GM18868 (cell line): ENCODE measurements at regions not wholly inside any gene's neighbourhood (a gene's known extent, or its start where the extent isn't known, plus 50 kb on each side); places are given as distances from the start of the nearest gene placed in this dataset.

ENCODE experiments used
- ATAC-seq: cut with Tn5 transposase; IDR thresholded peaks from one replicate; pipeline ENCODE4 v1.9.1; 2021; ENCODE audit warnings: mild to moderate bottlenecking, moderate library complexity; ENCODE audit not compliant: unreplicated experiment

DNA sequence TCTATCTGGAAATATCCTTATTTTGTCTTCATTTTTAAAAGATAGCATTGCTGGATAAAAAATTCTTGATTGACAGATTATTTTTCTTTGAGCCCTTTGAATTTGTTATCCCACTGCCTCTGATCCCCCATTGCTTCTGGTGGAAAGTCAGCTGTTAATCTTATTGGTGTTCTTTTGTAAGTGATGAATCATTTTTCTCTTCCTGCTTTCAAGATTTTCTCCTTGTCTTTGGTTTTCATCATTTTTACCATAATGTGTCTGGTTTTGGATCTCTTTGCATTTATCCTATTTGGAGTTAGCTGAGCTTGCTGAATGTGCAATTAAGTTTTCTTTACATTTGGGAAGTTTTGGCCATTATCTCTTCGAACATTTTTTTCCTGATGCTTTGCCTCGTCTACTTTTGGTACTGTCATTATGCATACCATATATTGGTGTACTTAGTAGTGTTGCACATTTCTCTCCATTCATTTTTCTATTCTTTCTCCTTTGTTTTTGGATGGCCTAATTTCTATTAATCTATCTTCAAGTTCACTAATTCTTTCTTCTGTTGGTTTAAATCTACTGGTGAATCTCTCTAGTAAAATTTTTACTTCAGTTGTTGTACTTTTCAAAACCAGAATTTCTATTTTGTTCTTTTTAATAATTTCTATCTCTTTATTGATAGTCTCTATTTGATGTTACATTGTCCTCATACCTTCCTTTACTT, 440.0 kb upstream of the PROK2 start:
- ATAC-seq = no peak

- no peak for ATAC-seq
Measured at GRCh38 chr3:72223628-72224027, 438.7 kb upstream of the PROK2 start.

DNA sequence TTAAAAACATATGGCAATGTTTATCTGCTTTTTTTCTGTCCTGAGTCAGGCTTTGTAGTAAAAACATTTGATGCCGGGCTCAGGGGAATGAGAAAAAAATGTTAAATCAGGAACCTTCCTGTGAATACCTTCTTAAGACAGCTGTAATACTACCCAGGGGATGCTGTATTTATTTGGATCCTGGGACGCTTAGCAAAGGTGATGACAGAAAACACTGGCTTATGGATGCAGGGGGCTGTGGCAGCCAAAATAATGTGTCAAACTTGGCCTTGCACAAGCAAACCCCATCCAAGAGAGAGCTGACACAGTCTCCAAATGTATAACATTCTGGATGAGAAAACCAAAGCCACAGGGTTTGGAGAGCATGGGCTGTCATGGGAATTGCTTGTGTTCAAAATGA, 438.2 kb upstream of the PROK2 start:
- ATAC-seq = no peak

GRCh38 chr3:72222410-72222809, 437.5 kb upstream of the PROK2 start:
- no peak for ATAC-seq

DNA sequence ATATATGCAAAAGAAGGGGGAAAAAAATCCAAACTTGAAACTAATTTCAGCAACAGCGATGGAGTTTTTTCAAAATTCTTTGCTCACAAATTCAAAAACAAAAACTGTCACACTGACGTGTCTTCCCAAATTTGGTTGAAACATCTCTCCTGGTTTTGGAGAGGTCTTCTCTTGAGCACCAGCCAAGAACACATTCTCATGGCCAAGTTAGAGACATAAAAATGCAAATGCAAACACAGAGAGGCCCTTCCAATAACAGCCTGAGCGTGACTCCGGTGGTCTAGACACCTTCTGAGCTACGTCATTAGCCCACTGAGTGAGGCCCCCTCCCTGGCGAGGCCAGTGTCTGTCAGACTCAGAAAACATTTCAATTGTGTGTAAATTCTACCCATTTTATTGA, 436.0 kb upstream of the PROK2 start:
- no peak for ATAC-seq

DNA sequence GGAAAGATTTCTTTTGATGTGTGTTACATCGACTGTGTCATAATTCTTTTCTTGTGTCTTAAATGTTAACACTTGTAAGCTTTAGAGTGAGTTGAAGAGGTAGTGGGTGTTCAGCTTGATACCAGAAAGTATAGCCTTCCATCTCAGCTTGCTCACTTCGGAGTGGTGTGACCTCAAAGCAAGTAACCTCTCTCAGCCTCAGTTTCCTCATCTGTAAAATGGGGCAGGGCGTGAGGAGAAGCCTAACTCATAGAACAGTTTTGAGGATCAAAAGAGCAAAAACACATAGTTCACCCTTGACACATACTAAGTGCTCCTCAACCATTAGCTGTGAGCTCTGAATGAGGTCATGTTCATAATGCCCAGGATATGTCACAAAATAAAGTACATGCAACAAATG, 434.8 kb upstream of the PROK2 start:
- ATAC-seq = no peak

DNA sequence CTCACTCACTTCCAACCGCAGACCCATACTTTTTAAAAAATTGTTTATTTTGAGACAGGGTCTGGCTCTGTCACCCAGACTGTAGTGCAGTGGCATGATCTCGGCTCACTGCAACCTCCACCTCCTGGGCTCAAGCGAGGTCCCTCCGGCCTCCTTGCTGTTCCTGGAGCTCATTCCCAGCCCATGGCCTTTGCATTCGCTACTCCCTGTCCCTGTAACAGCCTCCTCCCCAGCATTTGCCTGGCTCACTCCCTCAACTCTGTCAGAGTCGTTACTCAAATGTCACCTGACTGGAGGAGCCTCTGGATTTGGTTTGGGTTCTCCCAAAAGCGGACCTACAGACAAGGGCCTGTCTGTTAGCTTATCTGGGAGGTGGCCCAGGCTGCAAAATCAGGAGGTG, 432.6 kb upstream of the PROK2 start:
- no peak for ATAC-seq

- no peak for ATAC-seq
Measured at GRCh38 chr3:72214066-72214951, 429.4 kb upstream of the PROK2 start.

DNA sequence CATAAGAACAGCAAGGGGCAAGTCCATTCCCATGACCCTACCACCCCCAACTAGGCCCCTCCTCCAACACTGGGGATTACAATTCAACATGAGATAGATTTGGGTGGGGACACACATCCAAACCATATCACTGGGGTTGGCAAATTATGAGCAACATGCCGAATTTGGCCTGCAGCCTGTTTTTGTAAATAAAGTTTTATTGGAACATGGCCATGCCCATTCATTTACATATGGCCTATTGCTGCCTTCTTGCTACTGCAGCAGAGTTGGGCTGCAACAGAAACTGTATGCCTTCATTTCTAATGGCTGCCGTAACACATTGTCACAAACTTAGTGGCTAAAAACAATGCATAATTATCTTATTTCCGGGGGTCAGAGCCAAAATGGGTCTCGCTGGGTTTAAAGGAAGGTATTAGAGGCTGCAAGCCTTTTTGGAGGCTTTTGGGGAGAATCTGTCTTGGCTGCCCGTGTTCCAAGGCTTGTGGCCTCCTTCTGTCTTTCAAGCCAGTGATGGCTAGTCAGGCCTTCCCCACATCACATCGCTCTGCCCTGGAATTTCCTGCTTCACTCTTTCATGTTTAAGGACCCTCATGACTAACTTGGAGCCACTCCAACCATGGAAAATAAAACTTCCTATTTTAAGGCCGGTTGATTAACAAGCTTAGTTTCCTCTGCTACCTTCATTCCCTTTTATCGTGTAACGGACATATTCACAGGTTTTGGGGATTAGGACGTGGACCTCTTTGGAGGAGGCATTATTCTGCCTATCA, 428.5 kb upstream of the PROK2 start:
- ATAC-seq = no peak

DNA sequence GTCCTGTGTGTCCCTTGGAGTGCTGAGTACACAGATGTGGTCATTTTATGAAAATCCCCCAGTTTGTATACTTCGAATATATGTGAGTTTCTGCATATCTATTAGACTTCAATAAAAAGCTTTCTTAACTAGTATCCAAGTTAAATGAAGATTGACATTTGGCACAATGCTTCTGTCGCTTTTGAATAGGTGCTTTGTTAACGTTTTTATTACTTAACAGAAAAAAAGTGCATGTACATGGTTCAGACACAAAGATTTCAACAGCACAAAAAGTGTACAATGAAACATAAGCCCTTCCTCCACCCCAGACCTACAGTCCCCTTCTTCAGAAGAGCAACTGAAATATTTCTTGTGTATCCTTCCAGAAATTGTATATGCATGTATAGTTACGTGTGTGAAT, 427.4 kb upstream of the PROK2 start:
- ATAC-seq = no peak

GRCh38 chr3:72210261-72210660, 425.3 kb upstream of the PROK2 start:
- no peak for ATAC-seq

- no peak for ATAC-seq
Measured at GRCh38 chr3:72205297-72205826, 420.4 kb upstream of the PROK2 start.

- no peak for ATAC-seq
Measured at GRCh38 chr3:72204452-72204851, 419.5 kb upstream of the PROK2 start.

GRCh38 chr3:72203613-72204349, 418.8 kb upstream of the PROK2 start:
- no peak for ATAC-seq

- ATAC-seq = no peak
Measured at GRCh38 chr3:72203105-72203504, 418.2 kb upstream of the PROK2 start.

- no peak for ATAC-seq
Measured at GRCh38 chr3:72200332-72200731, 415.4 kb upstream of the PROK2 start.

DNA sequence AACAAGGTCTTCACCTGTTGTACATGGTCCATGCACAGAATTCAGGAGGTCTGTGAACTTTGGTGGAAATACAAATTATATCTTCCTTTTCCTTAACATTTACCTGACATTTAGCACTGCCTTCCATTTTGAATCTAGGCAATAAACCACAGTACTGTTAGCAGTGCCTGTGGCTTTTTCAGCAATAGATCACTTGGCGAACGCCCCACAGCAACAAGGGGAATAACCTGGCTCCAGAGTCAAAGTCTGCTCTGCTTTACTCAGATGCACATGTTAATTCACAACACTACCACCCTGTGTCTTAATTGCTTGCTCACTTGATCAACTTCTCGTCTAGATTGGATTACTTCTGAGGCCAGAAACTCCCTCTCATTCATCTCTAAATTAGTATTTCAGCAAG, 414.6 kb upstream of the PROK2 start:
- ATAC-seq = no peak

DNA sequence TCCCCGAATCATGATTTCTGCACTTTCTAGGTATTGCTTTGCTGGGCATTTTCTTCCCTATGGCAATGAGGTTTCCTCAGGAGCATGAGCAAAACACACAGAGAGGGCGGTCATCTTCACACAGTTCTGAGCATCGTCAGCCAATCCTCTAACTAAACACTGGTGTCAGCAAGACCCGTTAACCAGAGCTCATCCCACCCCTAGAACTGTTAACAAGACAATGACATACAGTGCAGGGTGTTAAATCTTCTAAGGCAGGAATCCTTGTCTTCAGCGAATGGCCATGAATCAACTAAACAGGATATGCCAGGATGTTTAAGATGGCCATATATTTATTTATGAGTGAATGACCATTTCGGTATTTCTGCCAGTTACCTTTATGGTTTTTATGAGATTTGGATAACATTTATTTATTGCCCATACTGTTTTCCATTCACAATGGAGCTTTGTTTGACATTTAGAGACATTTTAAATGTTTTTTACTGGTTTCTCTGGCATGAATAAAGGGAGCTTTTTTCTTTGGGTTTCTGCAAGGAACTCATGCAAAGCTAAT, 411.5 kb upstream of the PROK2 start:
- ATAC-seq = no peak

GRCh38 chr3:72195895-72196294, 410.9 kb upstream of the PROK2 start:
- no peak for ATAC-seq

- no peak for ATAC-seq
Measured at GRCh38 chr3:72194458-72194857, 409.5 kb upstream of the PROK2 start.
